ACHN (cell line): ENCODE measurements at regions not wholly inside any gene's neighbourhood (a gene's known extent, or its start where the extent isn't known, plus 50 kb on each side); places are given as distances from the start of the nearest gene placed in this dataset.
"Not testable (repeated sequence)": the region's sequence is repeated elsewhere in the genome, so short reads cannot be mapped to it uniquely, and the experiment has no call there.

Experiments used
- DNase-seq: peaks from one replicate; pipeline ENCODE4 v3.0.0-alpha.2; 2015
- in situ Hi-C: cut with HindIII; loops from 2 replicates; pipeline ENCODE4 v1.10.0; 2017; ENCODE audit warnings: low sequenced_read_pairs, low pct_ligation_motif_present, low pct_unique_long_range_greater_than_20kb

GRCh38 chr10:59012839-59013238, 163.6 kb upstream of the PHYHIPL start:
- no peak for DNase-seq
- in situ Hi-C loops = no loop called here

GRCh38 chr10:59016043-59016442, 160.4 kb upstream of the PHYHIPL start:
- no peak for DNase-seq
- in situ Hi-C loops = no loop called here

GRCh38 chr10:59018977-59019376, 157.5 kb upstream of the PHYHIPL start:
- in situ Hi-C loops = no loop called here
- DNase-seq = no peak

- in situ Hi-C loops = no loop called here
- no peak for DNase-seq
Observed at GRCh38 chr10:59019603-59020002, 156.8 kb upstream of the PHYHIPL start.

GRCh38 chr10:59020502-59020901, 155.9 kb upstream of the PHYHIPL start:
- no peak for DNase-seq
- in situ Hi-C loops = no loop called here

- in situ Hi-C loops = no loop called here
Observed at GRCh38 chr10:59025981-59026765, 150.3 kb upstream of the PHYHIPL start.

GRCh38 chr10:59027975-59028655, 148.3 kb upstream of the PHYHIPL start:
- no peak for DNase-seq
- in situ Hi-C loops = no loop called here

More at GRCh38 chr10:59025981-59026765, 150.3 kb upstream of the PHYHIPL start:
- DNase-seq = no peak

- DNase-seq = no peak
- in situ Hi-C loops = no loop called here
Observed at GRCh38 chr10:59033622-59034021, 142.8 kb upstream of the PHYHIPL start.

GRCh38 chr10:59036311-59037017, 140.0 kb upstream of the PHYHIPL start:
- no peak for DNase-seq

GRCh38 chr10:59037018-59037389, 139.4 kb upstream of the PHYHIPL start:
- no peak for DNase-seq

More at GRCh38 chr10:59036311-59037017, 140.0 kb upstream of the PHYHIPL start:
- in situ Hi-C loops = no loop called here

GRCh38 chr10:59037506-59037905, 138.9 kb upstream of the PHYHIPL start:
- no peak for DNase-seq
- in situ Hi-C loops = no loop called here

More at GRCh38 chr10:59037018-59037389, 139.4 kb upstream of the PHYHIPL start:
- in situ Hi-C loops = no loop called here

- DNase-seq, in situ Hi-C loops: not testable (repeated sequence)
Observed at GRCh38 chr10:59043358-59043757, 133.1 kb upstream of the PHYHIPL start.

GRCh38 chr10:59047180-59047579, 129.3 kb upstream of the PHYHIPL start:
- no peak for DNase-seq
- in situ Hi-C loops = no loop called here

- in situ Hi-C loops = no loop called here
- no peak for DNase-seq
Observed at GRCh38 chr10:59047957-59048618, 128.4 kb upstream of the PHYHIPL start.

- in situ Hi-C loops = not testable (repeated sequence)
Observed at GRCh38 chr10:59053502-59053901, 122.9 kb upstream of the PHYHIPL start.

GRCh38 chr10:59055045-59055444, 121.4 kb upstream of the PHYHIPL start:
- DNase-seq = no peak
- in situ Hi-C loops = no loop called here

More at GRCh38 chr10:59053502-59053901, 122.9 kb upstream of the PHYHIPL start:
- DNase-seq = not testable (repeated sequence)

GRCh38 chr10:59057345-59057744, 119.1 kb upstream of the PHYHIPL start:
- in situ Hi-C loops = no loop called here
- no peak for DNase-seq

- in situ Hi-C loops = no loop called here
- no peak for DNase-seq
Observed at GRCh38 chr10:59060852-59061251, 115.6 kb upstream of the PHYHIPL start.

GRCh38 chr10:59063491-59063890, 113.0 kb upstream of the PHYHIPL start:
- DNase-seq = no peak
- in situ Hi-C loops = no loop called here
